K562 (cell line): ENCODE measurements at regions not wholly inside any gene's neighbourhood (a gene's known extent, or its start where the extent isn't known, plus 50 kb on each side); places are given as distances from the start of the nearest gene placed in this dataset.

Experiments
- CBFB ChIP-seq: sonication (generic); formaldehyde crosslinking; IDR thresholded peaks from 2 replicates; pipeline ENCODE4 v1.4.0; 2020; ENCODE audit warnings: mild to moderate bottlenecking, missing genetic modification reagents
- CBX1 ChIP-seq: sonication (generic); IDR thresholded peaks from 2 replicates; pipeline ENCODE4 v1.6.1; 2016; ENCODE audit warnings: antibody characterized with exemption, low read depth, mild to moderate bottlenecking
- DDX20 ChIP-seq: fragments of 450-650 bp; IDR thresholded peaks from 2 replicates; pipeline ENCODE4 v1.6.1; 2016; ENCODE audit warnings: missing genetic modification characterization, low read depth, mild to moderate bottlenecking, missing compliant biosample characterization, moderate library complexity
- E2F5 ChIP-seq: sonication (generic); formaldehyde crosslinking; IDR thresholded peaks from 2 replicates; pipeline ENCODE4 v1.8.0; 2022; ENCODE audit warnings: mild to moderate bottlenecking, missing genetic modification reagents
- EHMT2 ChIP-seq: fragments of 450-650 bp; IDR thresholded peaks from 2 replicates; pipeline ENCODE4 v1.6.1; 2018; ENCODE audit warnings: antibody characterized with exemption
- ELF4 ChIP-seq: fragments of 450-650 bp; formaldehyde crosslinking; IDR thresholded peaks from 2 replicates; pipeline ENCODE4 v1.4.0; 2022; ENCODE audit warnings: missing genetic modification characterization
- GABPB2 ChIP-seq: fragments of 250-450 bp; sonication (Bioruptor Pico); conservative IDR thresholded peaks from 2 replicates; pipeline ENCODE4 v1.5.1; 2021; ENCODE audit warnings: mild to moderate bottlenecking
- HNRNPLL ChIP-seq: fragments of 200-400 bp; formaldehyde crosslinking; IDR thresholded peaks from 2 replicates; pipeline ENCODE4 v1.6.1; 2017; ENCODE audit warnings: low read length, low read depth, mild to moderate bottlenecking; ENCODE audit not compliant: poor library complexity, severe bottlenecking
- KLF6 ChIP-seq: fragments of 250-450 bp; sonication (Bioruptor Pico); IDR thresholded peaks from 2 replicates; pipeline ENCODE4 v1.4.0; 2020; ENCODE audit warnings: mild to moderate bottlenecking, moderate library complexity, borderline replicate concordance
- NFRKB ChIP-seq: fragments of 450-650 bp; IDR thresholded peaks from 2 replicates; pipeline ENCODE4 v1.6.1; 2016; ENCODE audit warnings: low read depth
- SIRT6 ChIP-seq: IDR thresholded peaks from one replicate; pipeline ENCODE4 v1.6.1; 2012; ENCODE audit warnings: low read depth, mild to moderate bottlenecking, control low read depth, inconsistent platforms, low read length, moderate library complexity
- SMARCA5 ChIP-seq: fragments of 450-650 bp; IDR thresholded peaks from 2 replicates; pipeline ENCODE4 v1.6.1; 2016
- SRSF9 ChIP-seq: fragments of 200-400 bp; formaldehyde crosslinking; IDR thresholded peaks from 2 replicates; pipeline ENCODE4 v1.6.1; 2017; ENCODE audit warnings: low read depth, low read length, borderline replicate concordance
- TOE1 ChIP-seq, 2 experiments: fragments of 450-650 bp in 1 of 2; sonication (generic) in 1 of 2; formaldehyde crosslinking in 1 of 2; IDR thresholded peaks; 2 replicates each; pipeline versions ENCODE4 v1.7.1 to v1.8.0; 2016 to 2022; ENCODE audit warnings: borderline replicate concordance in 2 of 2, mild to moderate bottlenecking in 2 of 2, antibody characterized with exemption in 1 of 2, inconsistent platforms in 1 of 2, low read depth in 1 of 2, missing genetic modification reagents in 1 of 2, moderate library complexity in 1 of 2
- ZNF197 ChIP-seq: fragments of 200-800 bp; sonication (Bioruptor generic); IDR thresholded peaks from 2 replicates; pipeline ENCODE4 v1.6.1; 2016; ENCODE audit warnings: low read depth, missing genetic modification characterization, missing compliant biosample characterization
- ZNF224 ChIP-seq: sonication (generic); formaldehyde crosslinking; IDR thresholded peaks from 2 replicates; pipeline ENCODE4 v1.8.0; 2022; ENCODE audit warnings: mild to moderate bottlenecking, missing genetic modification reagents
- ZNF384 ChIP-seq: IDR thresholded peaks from 2 replicates; pipeline ENCODE4 v1.6.1; 2012; ENCODE audit warnings: low read depth, low read length, improper control_type of control experiment
- ZNF407 ChIP-seq: fragments of 450-650 bp; IDR thresholded peaks from 2 replicates; pipeline ENCODE4 v1.6.1; 2016; ENCODE audit warnings: low read depth
- TF ChIP-seq, protein P1 (sequence below): fragments of 450-650 bp; conservative IDR thresholded peaks from 2 replicates; pipeline ENCODE4 v1.6.1; 2016; ENCODE audit warnings: missing genetic modification characterization, low read depth, mild to moderate bottlenecking, control low read depth, missing compliant biosample characterization

DNA sequence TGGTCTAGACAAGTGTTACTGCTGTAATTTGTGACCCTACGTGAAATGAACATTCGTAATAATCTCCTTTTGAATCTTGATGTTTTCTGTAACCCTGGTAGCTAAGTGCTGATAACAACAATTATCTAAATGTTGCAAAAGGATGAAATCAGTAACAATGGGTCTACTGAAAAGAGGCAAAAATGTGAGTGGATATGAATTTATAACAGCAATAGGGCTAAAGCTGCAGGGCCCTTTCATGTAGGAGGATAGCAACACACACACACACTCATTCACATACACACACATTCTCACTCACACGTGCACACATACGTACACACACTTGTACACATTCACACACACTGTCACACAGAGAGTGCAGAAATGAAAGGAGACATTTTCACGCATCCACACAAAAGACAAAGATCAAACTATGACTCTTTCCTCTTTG is 200.8 kb upstream of the NEBL start (continued):
- peak; percentile 84 for TF ChIP-seq GABPB2 (CRISPR knock-in tag)
- TF ChIP-seq SIRT6, result no peak
- TF ChIP-seq ZNF384, result no peak
- peak; percentile 99 for TF ChIP-seq ELF4
- no peak for TF ChIP-seq CBFB (CRISPR knock-in tag)
- TF ChIP-seq DDX20 (tag), result 0 out of 2 replicates have a peak, but pooled peaks have one; percentile 67
- TF ChIP-seq ZNF224, result no peak
- TF ChIP-seq, protein P1, sequence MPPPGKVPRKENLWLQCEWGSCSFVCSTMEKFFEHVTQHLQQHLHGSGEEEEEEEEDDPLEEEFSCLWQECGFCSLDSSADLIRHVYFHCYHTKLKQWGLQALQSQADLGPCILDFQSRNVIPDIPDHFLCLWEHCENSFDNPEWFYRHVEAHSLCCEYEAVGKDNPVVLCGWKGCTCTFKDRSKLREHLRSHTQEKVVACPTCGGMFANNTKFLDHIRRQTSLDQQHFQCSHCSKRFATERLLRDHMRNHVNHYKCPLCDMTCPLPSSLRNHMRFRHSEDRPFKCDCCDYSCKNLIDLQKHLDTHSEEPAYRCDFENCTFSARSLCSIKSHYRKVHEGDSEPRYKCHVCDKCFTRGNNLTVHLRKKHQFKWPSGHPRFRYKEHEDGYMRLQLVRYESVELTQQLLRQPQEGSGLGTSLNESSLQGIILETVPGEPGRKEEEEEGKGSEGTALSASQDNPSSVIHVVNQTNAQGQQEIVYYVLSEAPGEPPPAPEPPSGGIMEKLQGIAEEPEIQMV (tag), result 0 out of 2 replicates have a peak, but pooled peaks have one; percentile 4
- TF ChIP-seq E2F5 (CRISPR knock-in tag), result no peak
- no peak for TF ChIP-seq SMARCA5
- peak; percentile 82; the same call in 1 of the 2 replicates for TF ChIP-seq NFRKB
- TF ChIP-seq HNRNPLL, result no peak
- TF ChIP-seq SRSF9, result no peak
- no peak for TF ChIP-seq ZNF197 (CRISPR knock-in tag)
- no peak for TF ChIP-seq EHMT2
- TF ChIP-seq ZNF407, result no peak
- 0 out of 2 replicates have a peak, but pooled peaks have one; percentile 23 for TF ChIP-seq TOE1 (IDR thresholded peaks at IDR 0.05; ENCODE audit: borderline replicate concordance)
- no peak for TF ChIP-seq TOE1 (CRISPR knock-in tag; IDR thresholded peaks at IDR 0.05; ENCODE audit: borderline replicate concordance, low read depth)
- peak; percentile 58; the same call in 1 of the 2 replicates for TF ChIP-seq KLF6 (CRISPR knock-in tag)
- peak; percentile 74; the same call in 1 of the 2 replicates for TF ChIP-seq CBX1
